RWPE1 (cell line): ENCODE measurements at regions not wholly inside any gene's neighbourhood (a gene's known extent, or its start where the extent isn't known, plus 50 kb on each side); places are given as distances from the start of the nearest gene placed in this dataset.
"Not testable (repeated sequence)": the region's sequence is repeated elsewhere in the genome, so short reads cannot be mapped to it uniquely, and the experiment has no call there.

Source experiments
- CTCF ChIA-PET: fragments of 350-600 bp; sonication (Branson Sonifier 250); formaldehyde crosslinking; extraction: SDS; loops from one replicate; lab custom pipeline; 2021; lab: Yijun Ruan, JAX
- POLR2A ChIA-PET: fragments of 400-600 bp; formaldehyde crosslinking; extraction: SDS; loops from one replicate; lab custom pipeline; 2020; ENCODE audit warnings: antibody characterized with exemption; ENCODE audit not compliant: low non-redundant PET; lab: Yijun Ruan, JAX
- DNase-seq: peaks from one replicate; pipeline ENCODE4 v3.0.0; 2012; ENCODE audit warnings: low spot score
- H3K27ac ChIP-seq: fragments of 450-650 bp; 2 replicates; pipeline ENCODE4 v1.5.1; 2017
- TF ChIP-seq, protein P1 (sequence below): fragments of 450-650 bp; conservative IDR thresholded peaks from 2 replicates; pipeline ENCODE4 v1.5.1; 2017; ENCODE audit warnings: low read depth, mild to moderate bottlenecking

DNA sequence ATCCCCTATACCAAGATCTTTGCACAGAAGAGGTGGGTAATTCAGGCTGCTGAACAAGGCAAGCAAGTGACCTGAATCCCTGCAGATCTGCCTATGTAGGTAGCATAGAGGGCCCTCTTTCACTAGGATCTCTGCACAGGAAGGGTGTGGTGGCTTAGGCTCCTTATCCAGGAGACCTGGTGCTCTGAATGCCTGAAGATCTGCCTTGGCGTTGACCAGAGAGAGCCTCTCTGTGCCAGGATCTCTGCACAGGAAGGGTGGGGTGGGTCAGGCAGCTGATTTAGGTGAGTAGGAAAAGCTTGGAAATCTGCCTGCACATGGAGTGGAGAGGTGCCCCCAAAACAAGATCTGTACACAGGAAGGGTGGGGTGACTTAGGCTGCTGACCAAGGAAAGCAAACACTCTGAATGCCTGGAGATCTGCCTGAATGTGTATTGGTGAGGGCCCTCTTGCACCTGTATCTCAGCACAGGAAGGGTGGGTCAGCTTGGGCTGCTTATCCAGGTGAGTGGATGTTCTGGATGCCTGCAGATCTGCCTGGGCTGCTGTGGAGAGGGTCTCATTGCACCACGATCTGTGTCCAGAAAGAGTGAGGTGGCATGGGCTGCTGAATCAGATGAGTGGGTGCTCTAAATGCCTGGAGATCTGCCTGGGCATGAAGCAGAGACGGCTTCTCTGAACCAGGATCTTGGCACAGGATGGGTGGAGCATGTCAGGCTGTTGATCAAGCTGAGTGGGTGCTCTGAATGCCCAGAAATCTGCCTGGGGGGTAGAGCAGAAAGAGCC, 365.9 kb downstream of the DMAC1 start:
- ChIA-PET CTCF (no interaction called here), POLR2A (no interaction called here)
- peak overlapping the region; percentile 95 for H3K27ac ChIP-seq
- TF ChIP-seq, protein P1, sequence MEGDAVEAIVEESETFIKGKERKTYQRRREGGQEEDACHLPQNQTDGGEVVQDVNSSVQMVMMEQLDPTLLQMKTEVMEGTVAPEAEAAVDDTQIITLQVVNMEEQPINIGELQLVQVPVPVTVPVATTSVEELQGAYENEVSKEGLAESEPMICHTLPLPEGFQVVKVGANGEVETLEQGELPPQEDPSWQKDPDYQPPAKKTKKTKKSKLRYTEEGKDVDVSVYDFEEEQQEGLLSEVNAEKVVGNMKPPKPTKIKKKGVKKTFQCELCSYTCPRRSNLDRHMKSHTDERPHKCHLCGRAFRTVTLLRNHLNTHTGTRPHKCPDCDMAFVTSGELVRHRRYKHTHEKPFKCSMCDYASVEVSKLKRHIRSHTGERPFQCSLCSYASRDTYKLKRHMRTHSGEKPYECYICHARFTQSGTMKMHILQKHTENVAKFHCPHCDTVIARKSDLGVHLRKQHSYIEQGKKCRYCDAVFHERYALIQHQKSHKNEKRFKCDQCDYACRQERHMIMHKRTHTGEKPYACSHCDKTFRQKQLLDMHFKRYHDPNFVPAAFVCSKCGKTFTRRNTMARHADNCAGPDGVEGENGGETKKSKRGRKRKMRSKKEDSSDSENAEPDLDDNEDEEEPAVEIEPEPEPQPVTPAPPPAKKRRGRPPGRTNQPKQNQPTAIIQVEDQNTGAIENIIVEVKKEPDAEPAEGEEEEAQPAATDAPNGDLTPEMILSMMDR, result no peak
- no peak for DNase-seq

DNA sequence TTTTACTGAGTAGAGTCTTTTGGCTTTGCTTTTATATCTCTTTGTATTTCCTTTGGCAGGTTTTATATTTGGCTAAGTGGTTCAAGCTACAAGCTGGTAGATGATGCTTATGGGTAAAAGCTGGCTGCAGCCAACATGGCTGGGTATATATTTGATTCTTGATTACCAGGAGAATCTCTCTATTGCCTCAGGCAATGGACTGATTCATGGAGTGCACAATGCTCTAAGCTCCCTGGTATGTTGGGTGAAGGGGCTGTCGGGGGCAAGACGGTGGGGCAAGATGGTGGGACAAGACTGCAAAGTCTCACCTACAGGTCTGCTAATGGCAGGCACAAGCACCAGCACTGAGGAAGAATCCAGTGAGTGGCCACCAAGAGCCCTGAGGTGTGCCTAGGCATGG, 366.6 kb downstream of the DMAC1 start:
- CTCF ChIA-PET, result no interaction called here
- no peak for DNase-seq
- TF ChIP-seq, protein P1, result no peak
- H3K27ac ChIP-seq, result peak overlapping the region; percentile 95
- POLR2A ChIA-PET, result no interaction called here

DNA sequence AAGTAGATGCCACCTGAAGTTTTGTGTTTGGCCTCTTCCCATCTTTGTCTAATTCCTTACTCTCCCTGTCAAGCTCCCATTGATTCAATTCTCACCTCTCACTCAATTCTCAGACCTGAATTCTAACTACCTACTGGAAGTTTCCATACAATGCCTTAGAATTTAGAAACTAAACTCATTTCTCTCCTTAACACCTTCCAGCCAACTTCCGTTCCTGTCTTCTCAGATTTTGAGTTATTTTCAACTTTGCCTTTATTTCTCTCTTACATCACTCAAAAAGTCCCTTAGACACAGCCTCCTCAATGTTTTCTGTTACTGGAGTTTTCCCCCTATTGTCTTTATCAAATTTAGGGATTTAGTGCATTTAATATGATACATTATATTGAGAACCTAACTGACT, 382.2 kb downstream of the DMAC1 start:
- H3K27ac ChIP-seq, POLR2A ChIA-PET, DNase-seq: not testable (repeated sequence)
- CTCF ChIA-PET, result interaction anchor here (0.6 kb wide), 1 partner anchor 1118 kb away, joined by 3 read pairs; no protein-coding TSS in a partner anchor

DNA sequence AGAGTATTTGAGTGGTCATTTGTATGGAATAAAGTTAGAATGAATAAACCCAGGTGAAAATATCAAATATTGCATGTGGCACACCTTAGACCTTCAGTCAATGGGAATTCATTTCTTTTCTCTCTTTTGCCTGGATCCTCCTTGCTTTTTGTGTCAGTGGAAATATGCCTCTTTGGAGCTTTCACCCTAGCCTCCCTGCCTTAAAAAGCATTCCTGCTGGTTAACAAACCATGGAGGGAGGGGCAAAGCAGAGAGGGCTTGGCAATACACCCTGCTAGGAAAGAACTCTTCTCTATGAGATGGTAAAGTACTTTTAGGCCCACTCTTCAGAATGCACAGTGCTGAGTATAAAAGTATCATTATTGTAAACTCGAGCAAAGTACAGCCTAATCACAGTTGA, 383.7 kb downstream of the DMAC1 start:
- no peak for DNase-seq

DNA sequence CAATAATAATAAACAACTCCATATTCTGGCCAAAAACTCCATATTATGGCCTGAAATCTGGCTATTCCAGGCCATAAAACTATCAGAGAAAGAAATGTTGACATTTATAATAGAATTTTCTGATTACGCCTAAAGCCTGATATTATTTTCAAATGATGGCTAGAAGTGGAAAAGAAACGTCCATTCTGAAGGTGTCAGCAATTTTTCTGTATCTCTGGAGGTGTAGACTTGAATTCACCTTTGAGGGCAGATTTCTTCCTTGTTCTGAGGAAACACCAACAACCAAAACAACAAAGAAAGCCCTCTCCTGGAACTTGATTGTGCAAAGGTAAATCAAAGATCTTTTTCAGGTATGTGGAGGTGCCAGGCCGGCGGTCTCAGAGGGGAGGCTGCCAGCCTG, 390.7 kb downstream of the DMAC1 start:
- POLR2A ChIA-PET, result no interaction called here

More for the DNA sequence above, 383.7 kb downstream of the DMAC1 start:
- POLR2A ChIA-PET, result no interaction called here
- no peak overlapping the region for H3K27ac ChIP-seq
- CTCF ChIA-PET, result no interaction called here
- TF ChIP-seq, protein P1, result no peak

DNA sequence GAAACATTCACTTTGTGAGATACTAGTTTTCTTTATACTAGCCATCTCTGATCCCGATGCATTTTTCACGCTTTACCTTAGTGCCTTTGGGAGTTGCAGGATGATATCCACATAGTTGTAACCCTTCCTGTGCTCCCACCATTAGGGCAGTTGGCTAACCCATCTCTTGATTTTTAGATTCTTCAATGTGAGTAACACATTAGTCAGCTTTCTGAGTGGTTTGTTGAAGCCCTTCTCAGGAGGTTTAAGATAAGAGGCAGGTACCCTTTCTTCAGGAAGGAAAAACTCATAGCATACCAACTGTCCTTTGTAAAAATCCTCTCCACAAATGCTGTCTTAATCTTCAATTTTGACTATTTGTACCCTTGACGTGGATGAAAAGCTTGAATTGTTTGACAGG, 392.3 kb downstream of the DMAC1 start:
- ChIA-PET CTCF (no interaction called here), POLR2A (no interaction called here)
- no peak overlapping the region for H3K27ac ChIP-seq
- TF ChIP-seq, protein P1, result no peak
- no peak for DNase-seq

More for the DNA sequence above, 390.7 kb downstream of the DMAC1 start:
- TF ChIP-seq, protein P1, result no peak
- CTCF ChIA-PET, result no interaction called here
- H3K27ac ChIP-seq, result no peak overlapping the region
- no peak for DNase-seq

DNA sequence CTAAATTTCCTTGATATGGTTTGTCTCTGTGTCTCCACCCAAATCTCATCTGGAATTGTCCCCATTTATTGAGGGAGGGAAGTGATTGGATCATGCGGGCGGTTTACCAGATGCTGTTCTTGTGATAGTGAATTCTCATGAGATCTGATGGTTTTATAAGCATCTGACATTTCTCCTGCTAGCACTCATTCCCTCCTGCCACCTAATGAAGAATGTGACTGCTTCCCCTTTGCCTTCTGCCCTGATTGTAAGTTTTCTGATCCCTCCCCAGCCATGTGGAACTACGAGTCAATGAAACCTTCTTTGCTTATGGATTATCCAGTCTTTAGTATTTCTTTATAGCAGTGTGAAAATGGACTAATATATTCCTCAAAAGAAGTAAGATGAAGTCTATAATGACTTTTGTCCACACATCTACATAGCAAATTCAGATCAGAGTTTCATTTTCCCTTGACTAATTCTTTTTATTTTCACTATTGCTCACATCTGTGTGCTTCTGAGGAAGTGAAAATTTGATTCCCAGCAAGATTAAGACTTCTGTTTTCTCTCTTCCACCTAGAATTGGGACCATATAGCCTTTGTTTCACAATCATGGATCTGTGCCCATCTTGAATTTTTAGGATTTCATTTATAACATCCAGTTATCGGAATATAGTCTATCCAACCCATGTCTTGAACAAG, 393.5 kb downstream of the DMAC1 start:
- no peak overlapping the region for H3K27ac ChIP-seq
- ChIA-PET CTCF (no interaction called here), POLR2A (no interaction called here)
- DNase-seq, result no peak
- TF ChIP-seq, protein P1, result no peak
